ENCODE measurements at regions not wholly inside any gene's neighbourhood (a gene's known extent, or its start where the extent isn't known, plus 50 kb on each side); places are given as distances from the start of the nearest gene placed in this dataset.
A peak's percentile ranks its signal among the peaks of the same experiment; 100 is the strongest.

- Histone ChIP-seq H3K27me3 (ENCODE audit: control insufficient read depth in 2 of 2, insufficient read depth in 2 of 2, low read length in 2 of 2) (no peaks in the 10 kb centered on the region), H3K27ac (ENCODE audit: low read depth in 2 of 2, low read length in 2 of 2) (no peak overlapping the region), H3K4me1 (ENCODE audit: control insufficient read depth in 2 of 2, insufficient read depth in 2 of 2, low read length in 2 of 2) (no peaks in the 10 kb centered on the region), H3K9me3 (ENCODE audit: control insufficient read depth in 2 of 2, low read length in 2 of 2) (no peaks in the 10 kb centered on the region), H3K36me3 (ENCODE audit: control insufficient read depth in 2 of 2, insufficient read depth in 2 of 2, low read length in 2 of 2) (no peaks in the 10 kb centered on the region), H3K9ac (ENCODE audit: low read depth in 1 of 2, low read length in 2 of 2) (no peak overlapping the region), H3K4me3 (ENCODE audit: low read length in 2 of 2) (no peak overlapping the region)
Measured at GRCh38 chr12:107435072-107435471, 250.5 kb upstream of the PWP1 start.

DNA sequence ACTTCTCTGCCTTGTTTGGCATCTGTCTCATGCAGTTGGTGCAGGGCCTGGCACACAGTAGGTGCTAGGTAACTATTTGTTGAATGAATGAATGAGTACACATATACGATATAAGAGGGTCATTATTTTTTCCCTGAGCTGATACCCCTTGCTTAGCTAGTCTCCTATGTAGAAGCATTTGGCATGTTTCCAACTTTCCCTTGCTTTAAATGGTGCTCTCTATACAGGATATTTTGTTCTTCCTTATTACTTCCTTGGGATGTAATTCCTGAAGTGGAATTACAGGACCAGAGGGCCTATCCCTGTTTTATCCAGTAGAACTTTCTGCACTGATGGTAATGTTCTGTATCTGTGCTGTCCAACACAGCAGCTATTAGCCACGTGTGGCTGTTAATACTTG lies 250.1 kb upstream of the PWP1 start:
- Histone ChIP-seq H3K27ac (ENCODE audit: low read depth in 2 of 2, low read length in 2 of 2) (no peak overlapping the region), H3K9me3 (ENCODE audit: control insufficient read depth in 2 of 2, low read length in 2 of 2) (no peaks in the 10 kb centered on the region), H3K9ac (ENCODE audit: low read depth in 1 of 2, low read length in 2 of 2) (no peak overlapping the region), H3K27me3 (ENCODE audit: control insufficient read depth in 2 of 2, insufficient read depth in 2 of 2, low read length in 2 of 2) (no peaks in the 10 kb centered on the region), H3K4me1 (ENCODE audit: control insufficient read depth in 2 of 2, insufficient read depth in 2 of 2, low read length in 2 of 2) (no peaks in the 10 kb centered on the region), H3K36me3 (ENCODE audit: control insufficient read depth in 2 of 2, insufficient read depth in 2 of 2, low read length in 2 of 2) (no peaks in the 10 kb centered on the region), H3K4me3 (ENCODE audit: low read length in 2 of 2) (no peak overlapping the region)

GRCh38 chr12:107436376-107436775 lies 249.2 kb upstream of the PWP1 start:
- Histone ChIP-seq H3K9me3 (ENCODE audit: control insufficient read depth in 2 of 2, low read length in 2 of 2) (no peaks in the 10 kb centered on the region), H3K27me3 (ENCODE audit: control insufficient read depth in 2 of 2, insufficient read depth in 2 of 2, low read length in 2 of 2) (no peaks in the 10 kb centered on the region), H3K4me1 (ENCODE audit: control insufficient read depth in 2 of 2, insufficient read depth in 2 of 2, low read length in 2 of 2) (no peaks in the 10 kb centered on the region), H3K9ac (ENCODE audit: low read depth in 1 of 2, low read length in 2 of 2) (no peak overlapping the region), H3K36me3 (ENCODE audit: control insufficient read depth in 2 of 2, insufficient read depth in 2 of 2, low read length in 2 of 2) (no peaks in the 10 kb centered on the region), H3K4me3 (ENCODE audit: low read length in 2 of 2) (no peak overlapping the region), H3K27ac (ENCODE audit: low read depth in 2 of 2, low read length in 2 of 2) (no peak overlapping the region)

- no peaks in the 10 kb centered on the region for H3K4me1 ChIP-seq (ENCODE audit: control insufficient read depth in 2 of 2, insufficient read depth in 2 of 2, low read length in 2 of 2)
- no peaks in the 10 kb centered on the region for H3K27me3 ChIP-seq (ENCODE audit: control insufficient read depth in 2 of 2, insufficient read depth in 2 of 2, low read length in 2 of 2)
- H3K36me3 ChIP-seq (ENCODE audit: control insufficient read depth in 2 of 2, insufficient read depth in 2 of 2, low read length in 2 of 2), result no peaks in the 10 kb centered on the region
- no peak overlapping the region for H3K4me3 ChIP-seq (ENCODE audit: low read length in 2 of 2)
- H3K9ac ChIP-seq (ENCODE audit: low read depth in 1 of 2, low read length in 2 of 2), result no peak overlapping the region
- H3K9me3 ChIP-seq (ENCODE audit: control insufficient read depth in 2 of 2, low read length in 2 of 2), result no peaks in the 10 kb centered on the region
- no peak overlapping the region for H3K27ac ChIP-seq (ENCODE audit: low read depth in 2 of 2, low read length in 2 of 2)
Measured at GRCh38 chr12:107436836-107437235, 248.8 kb upstream of the PWP1 start.

DNA sequence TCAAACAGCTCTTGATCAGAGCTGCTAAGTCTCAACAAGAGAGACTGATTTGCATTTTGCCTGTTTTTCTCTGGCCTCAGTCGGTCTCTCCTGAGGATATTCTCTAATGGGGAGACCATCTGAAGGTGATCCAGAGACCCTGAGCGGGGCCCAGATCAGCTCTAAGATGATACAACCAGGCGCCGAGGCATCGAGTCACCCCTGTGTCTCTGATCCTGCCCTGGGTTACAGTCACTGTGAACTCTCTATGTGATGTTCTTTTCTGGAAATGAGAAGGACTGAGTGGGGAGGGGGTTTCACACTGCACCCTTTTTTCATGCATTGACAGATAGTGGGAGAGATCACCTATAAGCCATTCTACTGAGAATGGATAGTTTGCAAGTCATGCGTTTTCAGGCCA lies 247.6 kb upstream of the PWP1 start:
- no peak overlapping the region for H3K4me3 ChIP-seq (ENCODE audit: low read length in 2 of 2)
- H3K4me1 ChIP-seq (ENCODE audit: control insufficient read depth in 2 of 2, insufficient read depth in 2 of 2, low read length in 2 of 2), result no peaks in the 10 kb centered on the region
- H3K27me3 ChIP-seq (ENCODE audit: control insufficient read depth in 2 of 2, insufficient read depth in 2 of 2, low read length in 2 of 2), result no peaks in the 10 kb centered on the region
- H3K27ac ChIP-seq (ENCODE audit: low read depth in 2 of 2, low read length in 2 of 2), result no peak overlapping the region
- H3K9me3 ChIP-seq (ENCODE audit: control insufficient read depth in 2 of 2, low read length in 2 of 2), result no peaks in the 10 kb centered on the region
- H3K36me3 ChIP-seq (ENCODE audit: control insufficient read depth in 2 of 2, insufficient read depth in 2 of 2, low read length in 2 of 2), result no peaks in the 10 kb centered on the region
- no peak overlapping the region for H3K9ac ChIP-seq (ENCODE audit: low read depth in 1 of 2, low read length in 2 of 2)

DNA sequence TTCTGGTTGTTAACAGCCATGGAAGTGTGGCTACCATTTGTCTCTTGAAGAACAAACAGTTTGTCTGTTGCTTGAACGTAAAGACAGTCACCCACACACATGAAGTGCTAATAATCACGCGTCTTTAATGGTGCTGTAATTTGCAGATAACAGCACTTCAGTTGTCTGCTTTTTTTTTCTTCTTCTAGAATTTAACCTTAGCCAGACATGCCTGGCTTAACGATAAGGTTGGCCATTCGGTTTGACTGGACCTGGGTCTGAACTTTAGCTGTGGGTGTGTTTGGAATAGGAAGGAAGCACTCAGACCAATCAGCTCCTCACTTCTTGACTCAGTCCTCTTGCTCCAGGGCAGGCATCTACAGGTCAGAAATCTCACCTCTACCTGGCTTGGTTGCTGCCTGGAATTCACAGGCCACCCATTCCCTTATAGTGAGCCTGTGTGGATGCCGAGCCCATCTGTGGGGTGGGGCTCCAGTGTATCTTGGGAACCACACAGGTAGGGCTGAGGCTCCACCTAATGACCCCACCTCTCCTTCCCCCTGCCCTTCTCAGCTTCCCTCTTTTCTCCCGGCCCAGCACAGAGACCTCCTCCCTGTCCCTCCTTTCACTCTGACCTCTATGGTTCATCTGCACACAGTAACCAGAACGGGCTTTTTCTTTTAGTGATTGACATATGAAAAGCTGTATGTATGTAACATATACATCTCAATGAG lies 246.4 kb upstream of the PWP1 start:
- Histone ChIP-seq H3K36me3 (ENCODE audit: control insufficient read depth in 2 of 2, insufficient read depth in 2 of 2, low read length in 2 of 2) (no peaks in the 10 kb centered on the region), H3K4me1 (ENCODE audit: control insufficient read depth in 2 of 2, insufficient read depth in 2 of 2, low read length in 2 of 2) (no peaks in the 10 kb centered on the region), H3K27me3 (ENCODE audit: control insufficient read depth in 2 of 2, insufficient read depth in 2 of 2, low read length in 2 of 2) (no peaks in the 10 kb centered on the region), H3K27ac (ENCODE audit: low read depth in 2 of 2, low read length in 2 of 2) (no peak overlapping the region), H3K4me3 (ENCODE audit: low read length in 2 of 2) (no peak overlapping the region), H3K9me3 (ENCODE audit: control insufficient read depth in 2 of 2, low read length in 2 of 2) (no peaks in the 10 kb centered on the region), H3K9ac (ENCODE audit: low read depth in 1 of 2, low read length in 2 of 2) (no peak overlapping the region)

DNA sequence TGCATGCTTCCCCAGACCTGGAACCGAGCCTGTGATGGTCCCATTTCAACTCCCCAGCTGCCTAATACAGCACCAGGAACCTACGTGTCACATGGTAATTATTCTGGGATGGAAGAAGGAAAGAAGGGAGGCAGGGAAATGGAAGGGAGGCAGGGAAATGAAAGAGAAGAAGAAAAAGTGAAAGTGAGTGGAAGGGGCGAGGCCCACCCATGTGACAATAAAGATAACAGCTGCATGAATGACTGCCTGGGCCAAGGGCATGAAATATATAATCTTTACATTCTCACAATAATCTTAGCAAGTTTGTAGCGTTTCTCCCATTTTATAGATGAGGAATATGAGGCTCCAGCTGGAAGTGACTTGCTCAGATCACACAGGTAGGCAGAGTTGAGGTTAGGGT lies 245.0 kb upstream of the PWP1 start:
- Histone ChIP-seq H3K9ac (ENCODE audit: low read depth in 1 of 2, low read length in 2 of 2) (no peak overlapping the region), H3K27ac (ENCODE audit: low read depth in 2 of 2, low read length in 2 of 2) (no peak overlapping the region), H3K36me3 (ENCODE audit: control insufficient read depth in 2 of 2, insufficient read depth in 2 of 2, low read length in 2 of 2) (no peaks in the 10 kb centered on the region), H3K27me3 (ENCODE audit: control insufficient read depth in 2 of 2, insufficient read depth in 2 of 2, low read length in 2 of 2) (no peaks in the 10 kb centered on the region), H3K9me3 (ENCODE audit: control insufficient read depth in 2 of 2, low read length in 2 of 2) (no peaks in the 10 kb centered on the region), H3K4me1 (ENCODE audit: control insufficient read depth in 2 of 2, insufficient read depth in 2 of 2, low read length in 2 of 2) (no peaks in the 10 kb centered on the region), H3K4me3 (ENCODE audit: low read length in 2 of 2) (no peak overlapping the region)

GRCh38 chr12:107441665-107442300 lies 243.8 kb upstream of the PWP1 start:
- Histone ChIP-seq H3K4me3 (ENCODE audit: low read length in 2 of 2) (peak overlapping the region in 1 of 2 donors; percentile 26), H3K27ac (ENCODE audit: low read depth in 2 of 2, low read length in 2 of 2) (no peak overlapping the region), H3K36me3 (ENCODE audit: control insufficient read depth in 2 of 2, insufficient read depth in 2 of 2, low read length in 2 of 2) (no peaks in the 10 kb centered on the region), H3K4me1 (ENCODE audit: control insufficient read depth in 2 of 2, insufficient read depth in 2 of 2, low read length in 2 of 2) (no peaks in the 10 kb centered on the region), H3K27me3 (ENCODE audit: control insufficient read depth in 2 of 2, insufficient read depth in 2 of 2, low read length in 2 of 2) (no peaks in the 10 kb centered on the region), H3K9ac (ENCODE audit: low read depth in 1 of 2, low read length in 2 of 2) (no peak overlapping the region), H3K9me3 (ENCODE audit: control insufficient read depth in 2 of 2, low read length in 2 of 2) (no peaks in the 10 kb centered on the region)

GRCh38 chr12:107442326-107442987 lies 243.1 kb upstream of the PWP1 start:
- no peak overlapping the region for H3K9ac ChIP-seq (ENCODE audit: low read depth in 1 of 2, low read length in 2 of 2)

GRCh38 chr12:107443320-107444090 lies 242.1 kb upstream of the PWP1 start:
- Histone ChIP-seq H3K9me3 (ENCODE audit: control insufficient read depth in 2 of 2, low read length in 2 of 2) (no peaks in the 10 kb centered on the region), H3K4me1 (ENCODE audit: control insufficient read depth in 2 of 2, insufficient read depth in 2 of 2, low read length in 2 of 2) (no peaks in the 10 kb centered on the region), H3K4me3 (ENCODE audit: low read length in 2 of 2) (no peak overlapping the region), H3K36me3 (ENCODE audit: control insufficient read depth in 2 of 2, insufficient read depth in 2 of 2, low read length in 2 of 2) (no peaks in the 10 kb centered on the region), H3K27me3 (ENCODE audit: control insufficient read depth in 2 of 2, insufficient read depth in 2 of 2, low read length in 2 of 2) (no peaks in the 10 kb centered on the region), H3K9ac (ENCODE audit: low read depth in 1 of 2, low read length in 2 of 2) (no peak overlapping the region), H3K27ac (ENCODE audit: low read depth in 2 of 2, low read length in 2 of 2) (no peak overlapping the region)

More at GRCh38 chr12:107442326-107442987, 243.1 kb upstream of the PWP1 start:
- H3K27ac ChIP-seq (ENCODE audit: low read depth in 2 of 2, low read length in 2 of 2), result no peak overlapping the region
- no peaks in the 10 kb centered on the region for H3K36me3 ChIP-seq (ENCODE audit: control insufficient read depth in 2 of 2, insufficient read depth in 2 of 2, low read length in 2 of 2)
- H3K4me1 ChIP-seq (ENCODE audit: control insufficient read depth in 2 of 2, insufficient read depth in 2 of 2, low read length in 2 of 2), result no peaks in the 10 kb centered on the region
- H3K4me3 ChIP-seq (ENCODE audit: low read length in 2 of 2), result peak overlapping the region in 1 of 2 donors; percentile 3
- H3K27me3 ChIP-seq (ENCODE audit: control insufficient read depth in 2 of 2, insufficient read depth in 2 of 2, low read length in 2 of 2), result no peaks in the 10 kb centered on the region
- no peaks in the 10 kb centered on the region for H3K9me3 ChIP-seq (ENCODE audit: control insufficient read depth in 2 of 2, low read length in 2 of 2)

All from mucosa of rectum (tissue), 2 donors.